ENCODE measurements at regions not wholly inside any gene's neighbourhood (a gene's known extent, or its start where the extent isn't known, plus 50 kb on each side); places are given as distances from the start of the nearest gene placed in this dataset.

GRCh38 chr18:39681061-39681460 lies 2115.5 kb upstream of the CELF4 start:
- no peak for DNase-seq

GRCh38 chr18:39675906-39676305 lies 2110.3 kb upstream of the CELF4 start:
- DNase-seq, result no peak

GRCh38 chr18:39675368-39675767 lies 2109.8 kb upstream of the CELF4 start:
- peak; percentile 49 for DNase-seq

DNA sequence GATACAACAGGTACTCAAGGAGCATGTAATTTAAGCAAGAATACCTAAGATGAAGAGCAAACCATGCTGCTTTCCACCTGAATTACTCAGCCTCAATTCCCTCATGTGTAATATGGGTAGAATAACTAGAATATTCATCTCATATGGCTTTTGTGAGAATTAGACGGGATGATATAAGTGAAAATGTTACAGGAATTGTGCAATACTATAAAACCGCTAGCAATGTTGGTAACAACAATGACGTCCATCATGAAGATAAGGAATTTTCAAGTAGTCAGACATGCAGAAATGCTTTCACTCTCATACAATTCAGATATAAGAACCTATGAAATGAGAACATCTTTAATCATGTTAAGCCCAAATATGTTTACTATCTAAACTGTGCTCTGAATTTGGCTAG lies 2106.6 kb upstream of the CELF4 start:
- peak; percentile 62 for DNase-seq

DNA sequence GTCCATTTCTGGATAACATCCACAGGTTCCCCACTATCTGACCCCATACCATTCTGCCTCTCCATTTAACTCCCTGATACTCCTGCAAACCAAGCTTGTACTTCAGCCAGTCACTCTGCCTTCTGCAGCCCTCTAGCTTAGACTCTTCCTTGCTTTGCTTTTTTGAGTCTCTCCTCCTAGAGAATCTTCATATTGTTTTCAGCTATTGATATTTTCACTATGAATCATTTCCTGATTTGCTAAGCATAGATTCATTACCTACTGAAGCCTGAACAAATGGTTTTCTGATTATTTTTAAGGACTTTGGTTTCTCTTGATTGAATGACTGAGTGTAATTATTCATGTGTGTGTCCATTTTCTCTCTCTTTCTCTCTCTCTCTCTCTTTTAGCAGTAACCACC lies 2102.3 kb upstream of the CELF4 start:
- DNase-seq, result no peak

DNA sequence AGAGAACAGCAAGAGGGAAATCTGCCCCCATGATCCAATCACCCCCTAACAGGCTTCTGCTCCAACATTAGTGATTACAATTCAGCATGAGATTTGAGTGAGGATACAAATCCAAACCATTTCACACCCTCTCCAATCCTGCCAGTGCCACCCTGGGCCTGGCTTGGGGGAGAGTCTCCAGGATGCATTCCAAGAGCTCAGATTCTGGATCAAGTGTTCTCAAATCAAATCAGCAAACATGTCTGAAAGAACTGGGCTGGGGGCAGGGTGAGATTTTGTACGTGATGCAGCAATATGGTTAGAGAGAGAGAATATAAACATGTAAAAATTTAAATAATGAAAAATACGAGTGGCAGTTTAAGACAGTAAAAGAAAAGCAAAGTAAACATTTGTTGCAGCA lies 2100.9 kb upstream of the CELF4 start:
- DNase-seq, result no peak

- DNase-seq, result no peak
Observed at GRCh38 chr18:39661856-39662366, 2096.3 kb upstream of the CELF4 start.

DNA sequence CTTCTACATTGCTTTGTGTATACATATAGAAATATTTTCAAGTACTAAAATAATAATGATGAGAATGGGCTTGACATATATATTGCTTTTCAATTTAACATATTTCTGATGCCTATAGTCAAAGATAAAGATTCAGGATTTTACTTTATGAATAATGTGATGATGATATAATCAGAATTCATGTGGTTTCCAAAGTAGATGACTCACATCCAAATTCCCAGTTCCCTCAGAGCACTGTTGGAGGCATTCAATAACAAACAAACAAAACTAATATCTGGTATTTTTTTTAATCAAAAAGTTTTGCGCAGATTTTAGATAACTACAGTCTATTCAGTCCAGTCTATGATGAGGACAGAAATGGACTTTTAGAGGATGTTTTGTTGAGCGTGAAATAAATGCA lies 2094.5 kb upstream of the CELF4 start:
- no peak for DNase-seq

GRCh38 chr18:39655341-39655740 lies 2089.7 kb upstream of the CELF4 start:
- no peak for DNase-seq

GRCh38 chr18:39653221-39653620 lies 2087.6 kb upstream of the CELF4 start:
- no peak for DNase-seq

GRCh38 chr18:39648616-39649015 lies 2083.0 kb upstream of the CELF4 start:
- no peak for DNase-seq

GRCh38 chr18:39647627-39648534 lies 2082.3 kb upstream of the CELF4 start:
- peak; percentile 83 for DNase-seq

- no peak for DNase-seq
Observed at GRCh38 chr18:39638224-39638623, 2072.6 kb upstream of the CELF4 start.

GRCh38 chr18:39636931-39637330 lies 2071.3 kb upstream of the CELF4 start:
- no peak for DNase-seq

- no peak for DNase-seq
Observed at GRCh38 chr18:39635966-39636365, 2070.4 kb upstream of the CELF4 start.

DNA sequence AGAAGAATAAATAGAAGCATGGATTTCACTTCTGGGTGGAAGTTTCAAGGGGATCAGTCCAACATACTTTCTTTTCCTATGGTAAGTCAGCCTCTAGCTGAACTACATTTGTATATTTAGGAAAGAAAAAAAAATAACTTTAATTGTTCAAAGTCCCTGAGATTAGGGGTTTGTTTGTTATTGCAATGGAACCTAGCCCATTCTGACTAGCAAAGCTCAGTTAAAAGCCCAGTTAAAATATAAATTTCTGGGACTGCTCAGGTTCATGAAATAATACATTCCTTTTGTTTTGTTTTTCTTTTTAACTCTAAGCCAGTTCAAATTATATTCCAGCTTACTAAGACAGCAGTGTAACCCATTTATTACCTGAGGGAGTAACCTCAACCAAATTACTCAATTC lies 2069.6 kb upstream of the CELF4 start:
- no peak for DNase-seq

GRCh38 chr18:39627936-39628335 lies 2062.3 kb upstream of the CELF4 start:
- no peak for DNase-seq

DNA sequence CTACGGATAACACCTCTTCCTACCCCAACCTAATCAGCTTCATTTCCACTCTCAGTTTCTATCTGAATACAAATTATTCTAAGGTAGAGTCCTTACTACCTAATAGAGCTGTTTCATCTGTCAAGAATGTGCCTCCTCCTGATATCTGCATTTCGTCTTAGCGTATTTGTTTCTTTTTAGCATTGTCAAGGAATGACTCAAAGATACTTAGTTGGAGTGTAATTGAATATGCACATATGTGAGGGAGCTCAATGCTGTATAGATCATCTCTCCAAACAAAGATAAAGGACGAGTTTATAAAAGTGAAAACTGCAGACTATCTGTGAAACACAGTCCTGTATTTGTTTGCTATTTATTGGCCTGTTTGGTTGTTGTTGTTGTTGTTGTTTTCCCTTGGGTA lies 2059.4 kb upstream of the CELF4 start:
- DNase-seq, result peak; percentile 82

DNA sequence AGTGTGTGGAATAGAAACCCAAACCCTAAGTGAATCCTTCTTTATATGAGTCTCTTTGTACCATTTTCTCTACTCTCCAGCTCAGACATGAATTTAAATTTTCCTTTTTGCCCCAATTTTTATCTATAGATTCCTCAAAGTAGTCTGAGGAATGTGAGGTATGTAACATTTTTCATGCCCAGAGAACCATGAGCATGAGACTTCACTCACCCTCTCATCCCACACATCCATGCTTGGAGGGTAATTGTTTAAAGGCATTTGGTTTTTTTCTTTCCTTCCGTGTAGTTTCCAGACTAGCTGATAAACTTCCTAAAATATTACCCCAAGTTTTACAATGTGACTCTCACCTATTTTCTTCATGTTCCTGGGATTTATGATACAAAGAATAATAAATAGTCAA lies 2056.8 kb upstream of the CELF4 start:
- DNase-seq, result peak; percentile 60

GRCh38 chr18:39620551-39621168 lies 2055.1 kb upstream of the CELF4 start:
- no peak for DNase-seq

- no peak for DNase-seq
Observed at GRCh38 chr18:39618265-39619003, 2052.8 kb upstream of the CELF4 start.

DNA sequence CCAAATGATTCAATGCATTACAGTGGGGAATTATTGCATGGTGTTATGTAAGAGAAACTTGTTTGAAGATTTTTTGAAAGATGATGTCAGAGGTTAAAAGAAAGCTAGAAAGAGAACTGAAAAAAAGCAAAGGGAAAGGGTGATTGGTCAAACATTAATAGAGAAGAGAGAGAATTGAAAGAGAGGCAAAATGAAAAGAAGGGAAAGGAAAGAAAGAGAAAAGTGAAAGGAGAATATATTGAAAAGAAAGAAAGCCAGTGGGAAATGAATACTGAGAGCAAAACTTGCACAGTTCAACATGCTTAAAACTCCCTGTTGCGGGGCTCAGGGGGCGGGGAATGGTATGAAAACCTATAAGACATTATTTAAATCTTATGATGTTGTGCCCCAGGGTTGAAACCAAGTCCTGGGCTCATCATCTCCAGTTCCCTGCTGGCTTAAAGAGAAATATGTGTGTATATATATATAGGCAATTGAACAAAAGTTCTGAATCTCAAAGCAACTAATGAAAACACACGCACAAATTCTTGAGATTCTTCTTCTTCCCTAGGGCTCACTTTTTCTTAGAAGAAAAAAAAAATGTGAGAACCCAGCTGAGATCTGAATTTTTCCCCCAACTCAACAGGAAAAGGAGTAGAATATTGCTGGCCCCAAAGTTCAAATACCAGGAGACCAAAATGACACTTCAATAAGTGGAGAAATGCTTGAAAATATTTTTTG lies 2045.9 kb upstream of the CELF4 start:
- no peak for DNase-seq

DNA sequence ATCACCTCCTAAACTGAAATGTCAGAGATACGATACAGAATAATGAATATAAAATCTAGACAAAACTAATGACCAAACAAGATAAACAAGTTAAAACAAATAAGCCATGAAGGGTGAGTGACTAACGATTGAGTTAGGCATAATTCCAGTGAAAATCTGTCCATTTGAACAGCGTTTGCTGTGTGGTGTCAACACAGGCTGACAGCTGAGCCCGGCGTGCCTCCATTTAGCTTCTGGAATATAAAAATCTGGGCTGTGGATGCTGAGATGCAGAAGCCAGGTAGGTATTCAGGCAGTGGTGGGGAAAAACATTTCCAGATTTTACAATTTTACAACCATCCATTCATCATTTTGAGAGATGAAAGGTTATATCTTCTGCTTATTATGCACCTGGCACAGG lies 2041.4 kb upstream of the CELF4 start:
- DNase-seq, result no peak
